AG10803 (cell line): ENCODE measurements at regions not wholly inside any gene's neighbourhood (a gene's known extent, or its start where the extent isn't known, plus 50 kb on each side); places are given as distances from the start of the nearest gene placed in this dataset.
"Not testable (repeated sequence)": the region's sequence is repeated elsewhere in the genome, so short reads cannot be mapped to it uniquely, and the experiment has no call there.

Source experiments
- DNase-seq: peaks from one replicate; pipeline ENCODE4 v3.0.0; 2010; ENCODE audit warnings: low read depth
- H3K4me3 ChIP-seq: 2 replicates; pipeline ENCODE4 v1.5.1; 2011; ENCODE audit warnings: mild to moderate bottlenecking, low read length, control low read depth
- TF ChIP-seq, protein P1 (sequence below): conservative IDR thresholded peaks from 2 replicates; pipeline ENCODE4 v1.5.1; 2011; ENCODE audit warnings: mild to moderate bottlenecking, low read length, control low read depth, inconsistent platforms

- TF ChIP-seq, protein P1, sequence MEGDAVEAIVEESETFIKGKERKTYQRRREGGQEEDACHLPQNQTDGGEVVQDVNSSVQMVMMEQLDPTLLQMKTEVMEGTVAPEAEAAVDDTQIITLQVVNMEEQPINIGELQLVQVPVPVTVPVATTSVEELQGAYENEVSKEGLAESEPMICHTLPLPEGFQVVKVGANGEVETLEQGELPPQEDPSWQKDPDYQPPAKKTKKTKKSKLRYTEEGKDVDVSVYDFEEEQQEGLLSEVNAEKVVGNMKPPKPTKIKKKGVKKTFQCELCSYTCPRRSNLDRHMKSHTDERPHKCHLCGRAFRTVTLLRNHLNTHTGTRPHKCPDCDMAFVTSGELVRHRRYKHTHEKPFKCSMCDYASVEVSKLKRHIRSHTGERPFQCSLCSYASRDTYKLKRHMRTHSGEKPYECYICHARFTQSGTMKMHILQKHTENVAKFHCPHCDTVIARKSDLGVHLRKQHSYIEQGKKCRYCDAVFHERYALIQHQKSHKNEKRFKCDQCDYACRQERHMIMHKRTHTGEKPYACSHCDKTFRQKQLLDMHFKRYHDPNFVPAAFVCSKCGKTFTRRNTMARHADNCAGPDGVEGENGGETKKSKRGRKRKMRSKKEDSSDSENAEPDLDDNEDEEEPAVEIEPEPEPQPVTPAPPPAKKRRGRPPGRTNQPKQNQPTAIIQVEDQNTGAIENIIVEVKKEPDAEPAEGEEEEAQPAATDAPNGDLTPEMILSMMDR = no peak
- peak; percentile 33 for DNase-seq
- no peak overlapping the region for H3K4me3 ChIP-seq
Observed at GRCh38 chr1:78726686-78727085, 77.1 kb downstream of the IFI44 start.

GRCh38 chr1:78728359-78728758, 78.7 kb downstream of the IFI44 start:
- DNase-seq = no peak
- TF ChIP-seq, protein P1 = no peak
- no peak overlapping the region for H3K4me3 ChIP-seq

GRCh38 chr1:78730054-78730453, 80.4 kb downstream of the IFI44 start:
- TF ChIP-seq, protein P1 = no peak
- H3K4me3 ChIP-seq = no peak overlapping the region
- DNase-seq = no peak

GRCh38 chr1:78731674-78732073, 82.0 kb downstream of the IFI44 start:
- H3K4me3 ChIP-seq = no peak overlapping the region
- TF ChIP-seq, protein P1 = no peak
- DNase-seq = no peak

DNA sequence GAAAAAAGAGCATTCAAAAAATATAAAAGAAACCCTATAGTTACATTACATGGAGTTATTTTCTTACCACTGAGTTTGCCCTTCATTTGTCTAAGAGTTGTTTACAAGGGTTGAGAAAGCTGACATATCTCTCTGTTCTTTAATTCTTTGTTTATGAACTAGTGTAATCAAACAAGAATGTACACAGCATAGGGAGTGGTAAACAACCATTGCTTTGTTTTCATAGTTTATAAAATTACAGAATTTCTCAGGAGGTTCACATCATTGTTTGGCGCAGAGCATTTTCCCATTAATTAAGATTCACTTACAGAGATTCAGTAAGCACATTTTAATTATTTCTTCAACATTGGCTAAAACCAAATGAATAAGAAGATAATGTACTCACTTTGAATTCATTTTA, 87.6 kb downstream of the IFI44 start:
- H3K4me3 ChIP-seq = no peak overlapping the region
- DNase-seq = no peak
- TF ChIP-seq, protein P1 = no peak

DNA sequence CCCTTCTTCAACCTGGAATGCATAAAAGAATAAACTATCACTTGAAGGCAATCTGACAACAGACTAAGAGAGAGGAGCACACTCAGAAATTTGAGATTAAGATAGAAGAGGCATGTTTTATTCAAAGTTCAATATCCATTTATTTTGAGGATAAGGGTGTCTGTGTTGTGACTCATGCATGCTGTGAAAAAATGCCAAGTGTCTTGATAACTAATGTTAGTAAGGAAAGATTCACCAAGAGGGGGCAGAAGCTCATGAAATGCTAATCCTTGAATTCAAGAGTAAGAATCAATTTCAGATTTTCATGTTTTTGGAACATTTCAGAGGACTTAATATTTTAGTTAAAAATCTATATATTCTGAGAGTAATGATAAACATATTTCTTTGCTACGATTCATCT, 94.0 kb downstream of the IFI44 start:
- TF ChIP-seq, protein P1 = peak; percentile 30
- DNase-seq = peak; percentile 53

DNA sequence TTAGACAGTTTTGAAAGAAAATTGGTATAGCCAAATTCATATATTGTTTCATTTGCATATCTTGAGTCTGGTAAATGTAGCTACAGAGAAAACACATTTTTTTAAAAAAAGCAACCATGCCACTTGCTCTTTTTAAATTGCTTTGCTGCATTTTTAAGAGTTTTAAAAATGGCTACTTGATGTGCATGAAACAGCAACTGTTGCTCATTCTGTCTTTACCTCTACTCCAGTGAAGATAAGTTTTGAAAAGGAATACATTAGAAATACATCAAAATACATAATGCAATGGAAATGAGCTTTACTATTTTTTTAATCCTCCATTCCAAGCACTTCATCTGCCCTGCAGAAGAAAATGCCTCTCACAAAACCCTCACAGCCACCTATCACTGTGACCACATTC, 95.5 kb downstream of the IFI44 start:
- DNase-seq = no peak

More for the DNA sequence above, 94.0 kb downstream of the IFI44 start:
- no peak overlapping the region for H3K4me3 ChIP-seq

GRCh38 chr1:78753679-78754078, 104.0 kb downstream of the IFI44 start:
- DNase-seq, H3K4me3 ChIP-seq: not testable (repeated sequence)

More for the DNA sequence above, 95.5 kb downstream of the IFI44 start:
- no peak overlapping the region for H3K4me3 ChIP-seq
- TF ChIP-seq, protein P1 = no peak
